HUDEP-2 (cell line): ENCODE measurements at regions not wholly inside any gene's neighbourhood (a gene's known extent, or its start where the extent isn't known, plus 50 kb on each side); places are given as distances from the start of the nearest gene placed in this dataset.
A peak's percentile ranks its signal among the peaks of the same experiment; 100 is the strongest.
"Not testable (repeated sequence)": the region's sequence is repeated elsewhere in the genome, so short reads cannot be mapped to it uniquely, and the experiment has no call there.

ENCODE experiments used
- DNase-seq, 76 experiments: peaks; one replicate each; lab custom pipeline; 2025; ENCODE audit not compliant: unreplicated experiment in 76 of 76; lab: John Stamatoyannopoulos, UW

GRCh38 chr6:150456466-150456865 lies 87.7 kb downstream of the IYD start:
- no peak for DNase-seq

GRCh38 chr6:150456902-150457643 lies 88.3 kb downstream of the IYD start:
- no peak for DNase-seq

- DNase-seq: no peak
These were observed 89.8 kb downstream of the IYD start for GRCh38 chr6:150458579-150458978.

- DNase-seq: no peak
These were observed 95.0 kb downstream of the IYD start for GRCh38 chr6:150463852-150464251.

DNA sequence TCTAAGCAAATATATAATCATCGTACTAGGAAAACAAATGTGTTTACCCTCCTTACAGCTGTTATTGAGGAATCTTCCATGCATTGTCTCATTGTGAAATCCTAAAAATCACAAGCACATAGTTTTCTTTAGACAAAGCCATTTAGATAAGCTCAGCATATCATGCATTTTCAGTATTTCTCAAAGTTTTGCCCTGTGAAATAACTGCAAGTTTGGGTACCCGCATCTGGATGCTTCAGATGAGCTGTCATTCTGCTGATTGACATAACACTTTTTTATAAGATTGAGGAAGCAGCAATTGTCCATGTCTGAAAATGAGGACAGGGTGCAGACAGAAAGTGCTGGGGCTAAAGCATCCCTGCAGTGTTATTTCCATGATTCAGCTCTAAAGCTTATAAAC lies 96.2 kb downstream of the IYD start:
- DNase-seq: no peak

DNA sequence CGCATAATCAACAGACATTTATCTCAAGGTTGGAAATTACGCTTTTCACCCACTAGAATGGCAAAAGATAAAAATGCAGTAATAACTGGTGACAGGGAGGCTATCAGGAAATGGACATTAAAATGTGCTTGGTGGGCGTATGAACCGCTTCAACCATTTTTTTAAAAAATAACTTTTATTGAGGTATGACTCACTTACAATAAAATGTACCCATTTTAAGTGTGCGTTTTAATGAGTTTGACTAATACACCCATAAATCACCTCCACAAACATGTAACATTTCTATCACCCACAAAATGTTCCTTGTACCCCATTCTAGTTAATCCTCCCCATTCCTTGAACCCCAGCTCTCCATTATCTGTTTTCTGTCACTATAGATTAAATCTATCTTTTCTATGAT lies 96.8 kb downstream of the IYD start:
- DNase-seq: no peak

GRCh38 chr6:150466196-150466595 lies 97.4 kb downstream of the IYD start:
- DNase-seq: no peak

DNA sequence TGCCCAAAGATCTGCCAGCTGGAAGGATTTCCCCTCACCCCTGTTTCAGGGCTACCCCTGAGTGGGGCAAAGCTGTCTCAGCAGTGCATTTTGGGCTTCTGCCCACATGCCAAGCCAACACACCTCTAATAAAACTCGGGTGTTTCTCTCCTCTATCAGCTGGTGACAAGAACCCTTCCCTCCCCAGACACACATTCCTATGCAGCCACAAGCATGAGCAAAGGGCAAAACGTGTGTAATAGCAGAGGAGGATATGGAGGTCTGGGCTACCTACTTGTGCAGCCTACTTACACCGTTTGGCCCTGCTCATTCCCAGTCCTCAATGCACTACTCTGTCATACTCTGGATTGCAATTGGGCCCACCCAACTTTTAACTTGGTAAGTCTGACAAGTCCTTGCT lies 101.3 kb downstream of the IYD start:
- DNase-seq: no peak

DNA sequence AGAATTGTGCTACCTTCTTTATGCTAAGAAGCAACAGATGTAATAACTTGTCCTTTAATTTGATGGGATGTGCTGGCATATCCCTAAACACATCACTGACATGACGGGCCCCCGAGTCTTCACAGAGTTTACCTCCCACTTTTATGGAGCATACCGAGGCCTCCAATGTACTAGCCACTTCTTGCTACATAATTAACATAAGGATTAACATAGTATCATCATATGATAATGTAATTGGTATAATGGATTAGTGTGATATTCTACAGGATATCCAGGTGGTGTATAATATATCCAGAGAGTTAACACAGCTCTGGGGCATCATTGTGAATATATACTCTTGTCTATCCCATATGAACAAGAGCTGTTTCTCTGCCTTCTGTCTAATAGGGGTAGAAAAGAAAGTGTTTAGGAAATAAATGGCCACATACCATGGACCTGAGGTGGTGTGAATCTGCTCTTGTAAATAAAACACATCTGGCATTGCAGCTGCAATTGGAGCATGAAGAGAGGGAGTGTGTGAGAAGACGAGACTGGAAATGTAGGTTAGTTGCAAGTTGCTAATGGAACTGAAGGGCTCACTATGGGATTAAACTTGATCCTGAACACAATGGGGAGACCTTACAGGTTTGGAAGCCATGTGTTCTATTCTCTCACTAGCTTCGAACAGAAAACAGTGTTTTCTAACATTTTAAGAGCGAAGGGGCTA lies 102.3 kb downstream of the IYD start:
- DNase-seq: no peak

DNA sequence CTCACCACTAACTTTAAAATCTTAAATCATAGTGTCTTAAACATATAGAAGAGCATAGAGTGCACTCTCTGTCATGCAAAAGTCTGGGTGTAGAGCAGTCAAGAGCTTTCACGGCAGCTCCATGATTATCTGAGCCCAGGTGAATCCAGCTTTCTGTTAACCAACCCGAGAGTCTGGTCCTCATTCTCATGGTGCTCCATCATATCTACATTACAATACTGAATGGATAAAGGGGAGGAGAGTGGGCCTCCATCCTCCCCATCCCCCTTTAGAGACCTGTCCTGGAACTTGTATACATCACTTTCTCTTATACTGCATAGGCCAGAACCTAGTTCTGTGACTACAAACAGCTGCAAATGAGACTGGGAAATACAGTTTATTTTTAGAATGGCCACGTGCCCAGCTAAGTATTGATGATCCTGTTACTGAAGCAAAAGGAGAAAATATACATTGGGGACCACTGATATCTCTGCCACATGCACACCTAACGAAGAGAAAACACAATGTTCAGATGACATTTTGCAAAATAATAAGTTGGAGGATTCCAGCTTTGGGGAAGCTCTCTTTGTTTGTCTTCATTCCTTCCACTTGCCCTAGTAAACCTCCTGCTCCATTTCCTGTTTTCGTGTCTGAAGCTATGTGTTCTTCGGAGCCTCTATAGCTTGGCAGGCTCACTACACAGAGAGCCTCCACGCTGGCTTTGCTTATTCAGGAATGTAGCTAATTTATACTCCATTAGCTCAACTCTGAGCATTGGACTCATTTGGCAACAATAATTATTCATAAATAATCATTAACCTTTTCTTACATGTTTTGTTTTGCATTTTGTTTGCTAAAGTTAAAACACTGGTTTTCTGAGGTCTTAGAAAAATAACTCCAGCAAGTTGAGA lies 110.1 kb downstream of the IYD start:
- no peak for DNase-seq

- DNase-seq: no peak
These were observed 114.1 kb downstream of the IYD start for GRCh38 chr6:150482883-150483409.

DNA sequence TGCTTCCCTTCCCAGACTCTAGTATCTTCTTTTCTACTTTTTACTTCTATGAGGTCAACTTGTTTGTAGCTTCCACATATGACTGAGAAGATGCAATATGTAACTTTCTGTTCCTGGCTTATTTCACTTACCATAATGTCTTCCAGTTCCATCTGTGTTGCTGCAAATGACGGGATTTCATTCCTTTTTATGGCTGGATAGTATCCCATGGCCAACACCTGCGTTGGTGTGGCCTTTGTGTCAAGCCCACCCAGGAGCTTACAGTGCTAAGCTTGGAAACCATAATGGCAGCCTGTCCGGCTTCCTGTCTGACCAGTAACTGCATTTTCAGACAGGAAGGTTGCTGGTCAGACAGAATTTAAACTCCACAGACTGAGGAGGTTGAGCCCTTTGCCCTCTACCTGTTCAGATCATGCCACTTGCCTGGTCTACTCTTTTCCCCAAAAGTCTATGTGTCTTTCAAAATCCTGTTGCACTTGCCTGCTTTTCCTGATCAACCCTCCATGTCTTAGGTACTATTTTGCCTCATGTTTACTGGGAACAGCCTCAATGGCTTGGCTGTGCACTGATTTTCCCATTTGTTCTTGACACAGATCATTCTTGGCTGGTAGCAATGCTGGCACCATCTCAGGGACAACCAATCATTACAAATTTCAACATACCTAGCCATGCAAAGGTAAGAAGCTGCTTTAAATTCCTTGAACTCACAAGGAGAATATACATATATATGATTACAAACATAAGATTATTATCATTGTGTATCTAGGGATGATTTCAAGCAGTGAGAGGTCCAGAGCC lies 114.3 kb upstream of the PLEKHG1 start:
- no peak for DNase-seq

- no peak for DNase-seq
These were observed 113.6 kb upstream of the PLEKHG1 start for GRCh38 chr6:150486048-150486447.

- DNase-seq: no peak
These were observed 109.1 kb upstream of the PLEKHG1 start for GRCh38 chr6:150490586-150490985.

- DNase-seq: no peak
These were observed 108.4 kb upstream of the PLEKHG1 start for GRCh38 chr6:150491131-150491810.

- no peak for DNase-seq
These were observed 107.9 kb upstream of the PLEKHG1 start for GRCh38 chr6:150491811-150492172.

DNA sequence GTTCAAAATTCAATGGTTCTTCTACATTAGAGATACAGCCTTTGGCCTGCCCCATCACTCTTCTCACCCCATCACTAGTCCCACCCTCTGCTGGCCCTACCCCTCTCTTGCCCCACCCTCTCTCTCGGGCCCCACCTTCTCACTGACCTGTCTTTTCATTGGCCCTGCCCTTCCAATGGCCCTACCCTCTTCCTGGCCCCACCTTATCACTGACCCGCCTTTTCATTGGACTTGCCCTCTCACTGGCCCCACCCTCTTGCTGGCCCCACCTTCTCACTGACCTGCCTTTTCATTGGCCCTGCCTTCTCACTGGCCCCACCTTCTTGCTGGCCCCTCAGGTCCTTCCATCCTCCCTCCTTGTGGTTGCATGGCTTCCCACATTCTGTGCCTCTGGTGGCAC lies 107.2 kb upstream of the PLEKHG1 start:
- peak in 18 of 76 experiments; percentile 2 to 36 (median 12) for DNase-seq

DNA sequence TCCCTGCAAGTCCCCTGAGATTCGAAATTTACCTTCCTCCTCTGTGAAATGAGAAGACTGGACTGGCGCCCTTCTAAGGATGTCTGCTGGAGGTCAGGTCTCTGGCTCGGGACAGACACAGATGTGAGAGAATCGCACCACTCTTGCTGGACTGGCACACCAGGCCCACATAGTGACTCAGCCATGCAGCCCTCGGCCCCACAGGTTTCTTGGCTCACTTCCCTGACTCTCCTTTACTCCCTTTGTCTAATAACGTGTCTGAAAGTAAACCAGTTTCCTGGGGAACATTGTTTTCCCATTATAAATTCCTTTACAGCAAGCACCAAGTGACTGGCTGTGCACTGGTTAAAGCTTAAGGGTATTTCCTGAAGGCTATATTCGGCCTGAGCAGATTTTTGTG lies 106.7 kb upstream of the PLEKHG1 start:
- DNase-seq: no peak

- DNase-seq: not testable (repeated sequence)
These were observed 106.1 kb upstream of the PLEKHG1 start for GRCh38 chr6:150493552-150493951.

- no peak for DNase-seq
These were observed 105.4 kb upstream of the PLEKHG1 start for GRCh38 chr6:150494241-150494640.
